ENCODE measurements at regions not wholly inside any gene's neighbourhood (a gene's known extent, or its start where the extent isn't known, plus 50 kb on each side); places are given as distances from the start of the nearest gene placed in this dataset.

DNA sequence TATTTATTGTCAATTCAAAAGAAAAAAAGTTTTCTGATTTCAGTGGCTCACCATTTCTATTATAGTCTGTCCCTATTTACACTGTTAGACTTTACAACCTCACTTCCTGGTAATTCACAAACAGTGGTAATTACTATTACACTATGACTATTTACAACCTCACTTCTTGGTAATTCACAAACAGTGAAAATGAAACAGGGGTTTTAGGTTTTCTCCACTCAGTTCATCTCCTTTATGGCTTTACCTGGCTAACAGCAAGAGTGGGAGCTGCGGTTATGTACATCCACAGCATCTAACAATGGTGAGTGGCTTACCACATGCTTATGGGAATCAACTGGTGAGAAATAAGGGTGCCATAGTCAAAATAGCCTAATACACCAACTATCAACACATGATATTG lies 166.4 kb downstream of the CASP12 start:
- TF ChIP-seq POU2F2 (IDR thresholded peaks at IDR 0.05; ENCODE audit: low read depth, low read length) (no peak), POLR2A (IDR thresholded peaks at IDR 0.05; ENCODE audit: low read depth, low read length) (no peak), POLR2AphosphoS5 (IDR thresholded peaks at IDR 0.05; ENCODE audit: low read depth, low read length) (no peak), TAF1 (IDR thresholded peaks at IDR 0.05; ENCODE audit: low read depth, low read length) (no peak), SPI1 (IDR thresholded peaks at IDR 0.05; ENCODE audit: low read depth, low read length) (no peak), PAX5 (IDR thresholded peaks at IDR 0.05; ENCODE audit: insufficient read depth, low read length, severe bottlenecking) (no peak)

Measured in GM12891 (cell line).